ENCODE measurements at regions not wholly inside any gene's neighbourhood (a gene's known extent, or its start where the extent isn't known, plus 50 kb on each side); places are given as distances from the start of the nearest gene placed in this dataset.

GRCh38 chr3:95655363-95655986, 1158.9 kb upstream of the EPHA6 start:
- Histone ChIP-seq H3K36me3 (ENCODE audit: insufficient read depth, low read length) (no peaks in the 10 kb centered on the region), H3K4me3 (no peak overlapping the region), H3K27ac (no peak overlapping the region), H3K9ac (ENCODE audit: insufficient read length) (no peak overlapping the region), H3K9me3 (ENCODE audit: low read depth, low read length) (no peaks in the 10 kb centered on the region)
- no peak for DNase-seq (ENCODE audit: low read depth, low spot score)
- TF ChIP-seq POLR2AphosphoS5 (IDR thresholded peaks at IDR 0.05; ENCODE audit: borderline replicate concordance, low read depth, low read length) (no peak), EZH2 (IDR thresholded peaks at IDR 0.05) (no peak)

- TF ChIP-seq FOXP2 (optimal IDR thresholded peaks at IDR 0.05; ENCODE audit: control extremely low read depth, extremely low read length, insufficient read depth) (no peak), POLR2AphosphoS5 (IDR thresholded peaks at IDR 0.05; ENCODE audit: borderline replicate concordance, low read depth, low read length) (no peak), EZH2 (IDR thresholded peaks at IDR 0.05) (no peak)
- no peaks in the 10 kb centered on the region for H3K36me3 ChIP-seq (ENCODE audit: insufficient read depth, low read length)
- no peak for DNase-seq (ENCODE audit: low read depth, low spot score)
- no peaks in the 10 kb centered on the region for H3K9me3 ChIP-seq (ENCODE audit: low read depth, low read length)
- no peak overlapping the region for H3K9ac ChIP-seq (ENCODE audit: insufficient read length)
- H3K4me3 ChIP-seq, result 0 out of 2 replicates have a peak overlapping the region, but pooled peaks have one; percentile 9
- H3K27ac ChIP-seq, result no peak overlapping the region; the same call in 1 of the 2 replicates
Observed at GRCh38 chr3:95670765-95671164, 1143.6 kb upstream of the EPHA6 start.

DNA sequence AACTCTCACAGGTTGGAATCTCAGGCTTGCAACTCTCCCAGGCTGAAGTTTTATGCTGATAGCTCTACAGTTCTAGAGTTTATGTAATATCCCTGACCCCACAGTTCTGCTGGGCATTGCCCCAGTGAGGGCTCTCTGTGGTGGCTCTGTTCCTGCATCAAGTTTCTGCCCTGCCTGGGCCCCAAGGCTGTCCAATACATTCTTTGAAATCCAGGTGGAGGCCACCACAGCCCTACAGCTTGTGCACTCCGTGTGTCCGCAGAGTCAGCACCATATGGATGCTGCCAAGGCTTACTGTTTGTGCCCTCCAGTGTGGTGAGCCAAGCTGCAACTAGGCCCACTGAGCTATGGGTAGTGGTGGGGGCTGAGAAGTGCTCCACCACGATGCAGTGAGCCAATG, 1141.2 kb upstream of the EPHA6 start:
- H3K4me3 ChIP-seq, result no peak overlapping the region
- no peak for DNase-seq (ENCODE audit: low read depth, low spot score)
- H3K27ac ChIP-seq, result no peak overlapping the region
- no peak for TF ChIP-seq POLR2AphosphoS5 (IDR thresholded peaks at IDR 0.05; ENCODE audit: borderline replicate concordance, low read depth, low read length)
- no peak for TF ChIP-seq EZH2 (IDR thresholded peaks at IDR 0.05)
- no peak for TF ChIP-seq FOXP2 (optimal IDR thresholded peaks at IDR 0.05; ENCODE audit: control extremely low read depth, extremely low read length, insufficient read depth)
- no peak overlapping the region for H3K9ac ChIP-seq (ENCODE audit: insufficient read length)
- H3K36me3 ChIP-seq (ENCODE audit: insufficient read depth, low read length), result no peaks in the 10 kb centered on the region
- H3K9me3 ChIP-seq (ENCODE audit: low read depth, low read length), result no peaks in the 10 kb centered on the region

DNA sequence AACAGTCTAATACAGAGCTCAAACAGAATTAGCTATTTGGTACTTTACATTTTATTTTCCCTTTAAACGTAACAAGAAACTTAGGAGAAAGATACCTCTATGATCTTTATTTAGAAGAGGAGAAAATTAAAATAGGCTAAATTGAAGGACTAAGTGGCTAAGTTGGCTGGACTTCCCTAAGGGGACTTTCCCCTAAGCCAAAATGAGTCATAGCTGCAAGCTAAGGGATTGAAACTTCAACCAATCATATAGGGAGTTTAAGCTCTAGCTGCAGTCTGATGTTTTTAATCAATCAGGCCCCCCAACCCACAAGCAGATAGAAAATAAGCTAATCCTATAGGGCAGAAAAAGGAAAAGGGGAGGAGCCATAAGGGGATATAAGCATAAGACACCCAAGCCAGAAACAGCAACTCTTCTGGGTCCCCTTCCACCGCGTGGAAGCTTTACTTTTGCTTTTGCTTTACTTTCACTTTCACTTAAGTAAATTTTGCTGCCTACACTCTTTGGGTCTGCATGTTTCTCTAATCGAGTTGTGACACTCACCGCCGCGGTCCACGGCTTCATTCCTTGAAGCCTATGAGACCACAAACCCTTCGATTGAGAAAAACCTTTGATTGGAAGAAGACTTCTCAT, 1108.5 kb upstream of the EPHA6 start:
- Histone ChIP-seq H3K9me3 (ENCODE audit: low read depth, low read length) (no peaks in the 10 kb centered on the region), H3K9ac (ENCODE audit: insufficient read length) (no peak overlapping the region), H3K36me3 (ENCODE audit: insufficient read depth, low read length) (no peaks in the 10 kb centered on the region), H3K27ac (no peak overlapping the region), H3K4me3 (no peak overlapping the region)
- TF ChIP-seq FOXP2 (optimal IDR thresholded peaks at IDR 0.05; ENCODE audit: control extremely low read depth, extremely low read length, insufficient read depth) (no peak), EZH2 (IDR thresholded peaks at IDR 0.05) (no peak), POLR2AphosphoS5 (IDR thresholded peaks at IDR 0.05; ENCODE audit: borderline replicate concordance, low read depth, low read length) (no peak)
- DNase-seq (ENCODE audit: low read depth, low spot score), result no peak

GRCh38 chr3:95707268-95707667, 1107.1 kb upstream of the EPHA6 start:
- no peak for TF ChIP-seq FOXP2 (optimal IDR thresholded peaks at IDR 0.05; ENCODE audit: control extremely low read depth, extremely low read length, insufficient read depth)
- TF ChIP-seq EZH2 (IDR thresholded peaks at IDR 0.05), result no peak
- TF ChIP-seq POLR2AphosphoS5 (IDR thresholded peaks at IDR 0.05; ENCODE audit: borderline replicate concordance, low read depth, low read length), result no peak
- no peak overlapping the region for H3K9ac ChIP-seq (ENCODE audit: insufficient read length)
- no peak for DNase-seq (ENCODE audit: low read depth, low spot score)
- H3K27ac ChIP-seq, result no peak overlapping the region
- no peaks in the 10 kb centered on the region for H3K36me3 ChIP-seq (ENCODE audit: insufficient read depth, low read length)
- no peak overlapping the region for H3K4me3 ChIP-seq
- H3K9me3 ChIP-seq (ENCODE audit: low read depth, low read length), result no peaks in the 10 kb centered on the region

DNA sequence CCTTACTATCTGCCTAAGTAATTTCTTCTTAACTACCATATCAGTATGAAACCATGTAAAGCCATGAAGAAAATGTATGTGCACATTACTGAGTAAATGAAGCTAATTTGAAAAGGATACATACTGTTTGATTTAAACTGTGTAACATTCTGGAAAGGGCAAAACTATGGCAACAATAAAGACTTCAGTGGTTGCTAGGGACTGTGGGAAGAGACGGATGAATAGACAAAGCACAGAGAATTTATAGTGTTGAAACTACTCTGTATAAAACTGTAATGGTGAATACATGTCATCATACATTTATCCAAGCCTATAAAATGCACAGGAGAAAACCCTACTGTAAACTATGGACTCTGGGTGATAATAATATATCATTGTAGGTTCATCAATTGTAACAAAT, 1103.7 kb upstream of the EPHA6 start:
- TF ChIP-seq FOXP2 (optimal IDR thresholded peaks at IDR 0.05; ENCODE audit: control extremely low read depth, extremely low read length, insufficient read depth) (no peak), POLR2AphosphoS5 (IDR thresholded peaks at IDR 0.05; ENCODE audit: borderline replicate concordance, low read depth, low read length) (no peak), EZH2 (IDR thresholded peaks at IDR 0.05) (no peak)
- H3K9me3 ChIP-seq (ENCODE audit: low read depth, low read length), result no peaks in the 10 kb centered on the region
- H3K9ac ChIP-seq (ENCODE audit: insufficient read length), result no peak overlapping the region

DNA sequence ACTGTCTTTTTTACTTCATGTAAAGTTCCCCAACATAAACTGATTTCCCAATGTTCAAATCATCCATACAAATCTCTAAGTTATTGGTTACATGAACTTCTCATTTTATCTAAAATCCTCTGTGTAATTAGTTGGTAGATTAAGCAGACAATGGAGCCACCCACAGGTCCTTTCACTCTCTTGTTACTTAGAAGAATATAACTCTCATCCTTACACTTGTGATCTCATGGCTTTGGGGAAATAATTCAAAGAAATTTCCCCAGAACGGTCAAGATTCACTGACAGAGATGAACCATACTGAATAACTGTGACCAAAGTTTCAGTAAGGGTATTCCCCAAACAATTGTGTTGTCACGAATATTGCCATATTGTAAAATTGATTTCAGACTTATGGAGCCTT, 1102.6 kb upstream of the EPHA6 start:
- Histone ChIP-seq H3K36me3 (ENCODE audit: insufficient read depth, low read length) (no peaks in the 10 kb centered on the region), H3K9me3 (ENCODE audit: low read depth, low read length) (no peaks in the 10 kb centered on the region), H3K27ac (no peak overlapping the region), H3K4me3 (no peak overlapping the region), H3K9ac (ENCODE audit: insufficient read length) (no peak overlapping the region)
- no peak for DNase-seq (ENCODE audit: low read depth, low spot score)
- TF ChIP-seq POLR2AphosphoS5 (IDR thresholded peaks at IDR 0.05; ENCODE audit: borderline replicate concordance, low read depth, low read length) (no peak), EZH2 (IDR thresholded peaks at IDR 0.05) (no peak), FOXP2 (optimal IDR thresholded peaks at IDR 0.05; ENCODE audit: control extremely low read depth, extremely low read length, insufficient read depth) (no peak)

More for the DNA sequence above, 1103.7 kb upstream of the EPHA6 start:
- Histone ChIP-seq H3K27ac (no peak overlapping the region), H3K36me3 (ENCODE audit: insufficient read depth, low read length) (no peaks in the 10 kb centered on the region), H3K4me3 (no peak overlapping the region)
- no peak for DNase-seq (ENCODE audit: low read depth, low spot score)

- no peak for DNase-seq (ENCODE audit: low read depth, low spot score)
- TF ChIP-seq POLR2AphosphoS5 (IDR thresholded peaks at IDR 0.05; ENCODE audit: borderline replicate concordance, low read depth, low read length) (no peak), FOXP2 (optimal IDR thresholded peaks at IDR 0.05; ENCODE audit: control extremely low read depth, extremely low read length, insufficient read depth) (no peak), EZH2 (IDR thresholded peaks at IDR 0.05) (no peak)
Observed at GRCh38 chr3:95715128-95715527, 1099.3 kb upstream of the EPHA6 start.

More at GRCh38 chr3:95715128-95715527, 1099.3 kb upstream of the EPHA6 start:
- H3K27ac ChIP-seq, result no peak overlapping the region
- no peak overlapping the region for H3K4me3 ChIP-seq
- no peaks in the 10 kb centered on the region for H3K9me3 ChIP-seq (ENCODE audit: low read depth, low read length)
- no peak overlapping the region for H3K9ac ChIP-seq (ENCODE audit: insufficient read length)
- H3K36me3 ChIP-seq (ENCODE audit: insufficient read depth, low read length), result no peaks in the 10 kb centered on the region

Data from SK-N-MC (cell line).